ENCODE measurements at regions not wholly inside any gene's neighbourhood (a gene's known extent, or its start where the extent isn't known, plus 50 kb on each side); places are given as distances from the start of the nearest gene placed in this dataset.

GRCh38 chr4:124230268-124230667, 482.3 kb downstream of the ANKRD50 start:
- Histone ChIP-seq H2AFZ (ENCODE audit: control insufficient read depth, low read length) (no peak overlapping the region), H4K20me1 (ENCODE audit: control insufficient read depth, extremely low read depth, insufficient read depth, low read length) (no peaks in the 10 kb centered on the region), H3K9me1 (ENCODE audit: control insufficient read depth, extremely low read depth, insufficient read depth, low read length) (no peaks in the 10 kb centered on the region), H3K4me1 (ENCODE audit: control insufficient read depth, extremely low read depth, insufficient read depth, low read length) (no peaks in the 10 kb centered on the region), H3K27ac (ENCODE audit: control insufficient read depth, insufficient read depth, low read length) (no peak overlapping the region), H3K27me3 (ENCODE audit: control insufficient read depth, extremely low read depth, insufficient read depth, low read length) (no peaks in the 10 kb centered on the region), H3K4me2 (ENCODE audit: control insufficient read depth, extremely low read depth, insufficient read depth, low read depth, low read length) (no peak overlapping the region), H3K36me3 (ENCODE audit: control insufficient read depth in 2 of 2, extremely low read depth in 1 of 2, insufficient read depth in 2 of 2, low read length in 2 of 2) (no peaks in the 10 kb centered on the region), H3K4me3 (ENCODE audit: control insufficient read depth in 2 of 3, extremely low read depth in 1 of 3, insufficient read depth in 2 of 3, low read depth in 1 of 3, low read length in 3 of 3) (no peak overlapping the region), H3K79me2 (ENCODE audit: control insufficient read depth, insufficient read depth, low read length) (no peaks in the 10 kb centered on the region), H3K9ac (ENCODE audit: control insufficient read depth, extremely low read depth, insufficient read depth, low read length) (no peak overlapping the region), H3K9me3 (ENCODE audit: control insufficient read depth, low read depth, low read length) (no peaks in the 10 kb centered on the region)
- DNase-seq (ENCODE audit: low read depth, low spot score) (no peak), FAIRE-seq (no peak)
- TF ChIP-seq, protein P1, sequence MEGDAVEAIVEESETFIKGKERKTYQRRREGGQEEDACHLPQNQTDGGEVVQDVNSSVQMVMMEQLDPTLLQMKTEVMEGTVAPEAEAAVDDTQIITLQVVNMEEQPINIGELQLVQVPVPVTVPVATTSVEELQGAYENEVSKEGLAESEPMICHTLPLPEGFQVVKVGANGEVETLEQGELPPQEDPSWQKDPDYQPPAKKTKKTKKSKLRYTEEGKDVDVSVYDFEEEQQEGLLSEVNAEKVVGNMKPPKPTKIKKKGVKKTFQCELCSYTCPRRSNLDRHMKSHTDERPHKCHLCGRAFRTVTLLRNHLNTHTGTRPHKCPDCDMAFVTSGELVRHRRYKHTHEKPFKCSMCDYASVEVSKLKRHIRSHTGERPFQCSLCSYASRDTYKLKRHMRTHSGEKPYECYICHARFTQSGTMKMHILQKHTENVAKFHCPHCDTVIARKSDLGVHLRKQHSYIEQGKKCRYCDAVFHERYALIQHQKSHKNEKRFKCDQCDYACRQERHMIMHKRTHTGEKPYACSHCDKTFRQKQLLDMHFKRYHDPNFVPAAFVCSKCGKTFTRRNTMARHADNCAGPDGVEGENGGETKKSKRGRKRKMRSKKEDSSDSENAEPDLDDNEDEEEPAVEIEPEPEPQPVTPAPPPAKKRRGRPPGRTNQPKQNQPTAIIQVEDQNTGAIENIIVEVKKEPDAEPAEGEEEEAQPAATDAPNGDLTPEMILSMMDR (optimal IDR thresholded peaks at IDR 0.05 in 1 of 3, IDR thresholded peaks at IDR 0.05 in 1 of 3, conservative IDR thresholded peaks at IDR 0.05 in 1 of 3; ENCODE audit: extremely low read depth in 1 of 3, insufficient read depth in 2 of 3, low read length in 3 of 3): no peak
- no peak for TF ChIP-seq EZH2 (IDR thresholded peaks at IDR 0.05; ENCODE audit: low read length)
- dilution Hi-C loops (cut with MboI; ENCODE audit: extremely low pct_ligation_motif_present, low sequenced_read_pairs): no loop called here

DNA sequence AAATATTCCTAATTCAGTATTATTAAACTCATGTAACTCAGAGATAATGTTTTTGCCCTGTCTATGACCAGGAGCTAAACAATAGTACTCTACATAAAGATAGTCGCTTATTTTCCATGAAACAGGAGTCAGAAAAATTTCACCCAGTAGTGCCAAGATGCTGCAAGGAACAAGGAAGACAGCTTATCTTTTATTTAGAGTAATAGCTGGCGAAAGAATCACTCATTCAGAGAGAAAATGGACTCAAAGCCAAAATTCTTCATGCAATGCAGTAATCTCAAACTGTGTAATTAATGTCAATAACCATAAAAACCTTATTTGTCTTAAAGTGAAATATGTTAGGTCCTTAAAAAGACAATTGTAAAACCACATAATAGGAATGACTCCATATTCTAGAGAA, 477.8 kb downstream of the ANKRD50 start:
- H3K27ac ChIP-seq (ENCODE audit: control insufficient read depth, insufficient read depth, low read length): no peak overlapping the region
- no peaks in the 10 kb centered on the region for H3K9me1 ChIP-seq (ENCODE audit: control insufficient read depth, extremely low read depth, insufficient read depth, low read length)
- no peaks in the 10 kb centered on the region for H3K27me3 ChIP-seq (ENCODE audit: control insufficient read depth, extremely low read depth, insufficient read depth, low read length)
- no peaks in the 10 kb centered on the region for H3K36me3 ChIP-seq (ENCODE audit: control insufficient read depth in 2 of 2, extremely low read depth in 1 of 2, insufficient read depth in 2 of 2, low read length in 2 of 2)
- DNase-seq (ENCODE audit: low read depth, low spot score) (no peak), FAIRE-seq (no peak)
- no peaks in the 10 kb centered on the region for H3K9me3 ChIP-seq (ENCODE audit: control insufficient read depth, low read depth, low read length)
- H3K79me2 ChIP-seq (ENCODE audit: control insufficient read depth, insufficient read depth, low read length): no peaks in the 10 kb centered on the region
- H2AFZ ChIP-seq (ENCODE audit: control insufficient read depth, low read length): no peak overlapping the region
- H3K9ac ChIP-seq (ENCODE audit: control insufficient read depth, extremely low read depth, insufficient read depth, low read length): no peak overlapping the region
- dilution Hi-C loops (cut with MboI; ENCODE audit: extremely low pct_ligation_motif_present, low sequenced_read_pairs): no loop called here
- no peaks in the 10 kb centered on the region for H3K4me1 ChIP-seq (ENCODE audit: control insufficient read depth, extremely low read depth, insufficient read depth, low read length)
- H4K20me1 ChIP-seq (ENCODE audit: control insufficient read depth, extremely low read depth, insufficient read depth, low read length): no peaks in the 10 kb centered on the region
- TF ChIP-seq, protein P1 (optimal IDR thresholded peaks at IDR 0.05 in 1 of 3, IDR thresholded peaks at IDR 0.05 in 1 of 3, conservative IDR thresholded peaks at IDR 0.05 in 1 of 3; ENCODE audit: extremely low read depth in 1 of 3, insufficient read depth in 2 of 3, low read length in 3 of 3): no peak
- no peak for TF ChIP-seq EZH2 (IDR thresholded peaks at IDR 0.05; ENCODE audit: low read length)
- H3K4me3 ChIP-seq (ENCODE audit: control insufficient read depth in 2 of 3, extremely low read depth in 1 of 3, insufficient read depth in 2 of 3, low read depth in 1 of 3, low read length in 3 of 3): no peak overlapping the region
- no peak overlapping the region for H3K4me2 ChIP-seq (ENCODE audit: control insufficient read depth, extremely low read depth, insufficient read depth, low read depth, low read length)
